HEK293 (cell line): ENCODE measurements at regions not wholly inside any gene's neighbourhood (a gene's known extent, or its start where the extent isn't known, plus 50 kb on each side); places are given as distances from the start of the nearest gene placed in this dataset.

Experiments
- CTCF ChIP-seq: fragments of 450-650 bp; formaldehyde crosslinking; IDR thresholded peaks from 2 replicates; pipeline ENCODE4 v1.5.1; 2016; ENCODE audit warnings: missing biosample characterization, missing genetic modification characterization
- HIC1 ChIP-seq: fragments of 450-650 bp; formaldehyde crosslinking; IDR thresholded peaks from 2 replicates; pipeline ENCODE4 v1.5.1; 2016; ENCODE audit warnings: missing biosample characterization, missing genetic modification characterization
- HOXC10 ChIP-seq: sonication (generic); formaldehyde crosslinking; IDR thresholded peaks from 2 replicates; pipeline ENCODE4 v1.8.1; 2023; ENCODE audit warnings: mild to moderate bottlenecking, missing genetic modification reagents
- MEIS1 ChIP-seq: sonication (generic); formaldehyde crosslinking; IDR thresholded peaks from 2 replicates; pipeline ENCODE4 v1.8.1; 2022; ENCODE audit warnings: missing genetic modification reagents, mild to moderate bottlenecking, borderline replicate concordance
- PRDM4 ChIP-seq: fragments of 450-650 bp; formaldehyde crosslinking; IDR thresholded peaks from 2 replicates; pipeline ENCODE4 v1.5.1; 2017; ENCODE audit warnings: missing biosample characterization, missing genetic modification characterization
- YY1 ChIP-seq: fragments of 450-650 bp; formaldehyde crosslinking; IDR thresholded peaks from 2 replicates; pipeline ENCODE4 v1.5.1; 2018; ENCODE audit warnings: missing biosample characterization, missing genetic modification characterization
- ZBTB44 ChIP-seq: fragments of 450-650 bp; IDR thresholded peaks from 2 replicates; pipeline ENCODE4 v1.5.1; 2018; ENCODE audit warnings: missing biosample characterization, mild to moderate bottlenecking, missing genetic modification characterization
- ZNF121 ChIP-seq: fragments of 450-650 bp; formaldehyde crosslinking; IDR thresholded peaks from 2 replicates; pipeline ENCODE4 v1.5.1; 2016; ENCODE audit warnings: missing biosample characterization, missing genetic modification characterization
- ZNF274 ChIP-seq, 2 experiments: fragments of 200-500 bp in 1 of 2; fragments of 450-650 bp in 1 of 2; sonication (Bioruptor generic) in 1 of 2; formaldehyde crosslinking in 1 of 2; IDR thresholded peaks; 2 replicates each; pipeline versions ENCODE4 v1.5.1 to v1.6.1; 2014 to 2016; ENCODE audit warnings: borderline replicate concordance in 1 of 2, inconsistent platforms in 1 of 2, low read length in 1 of 2, missing biosample characterization in 1 of 2, missing genetic modification characterization in 1 of 2
- ZNF626 ChIP-seq: fragments of 450-650 bp; sonication (Bioruptor Pico); formaldehyde crosslinking; IDR thresholded peaks from 2 replicates; pipeline ENCODE4 v1.5.1; 2018; ENCODE audit warnings: missing biosample characterization, missing genetic modification characterization, inconsistent platforms
- ZSCAN5A ChIP-seq: fragments of 450-650 bp; formaldehyde crosslinking; IDR thresholded peaks from 2 replicates; pipeline ENCODE4 v1.5.1; 2016; ENCODE audit warnings: missing biosample characterization, missing genetic modification characterization

- no peak for TF ChIP-seq YY1
- TF ChIP-seq ZNF626 (tag by site-specific recombination), result no peak
- TF ChIP-seq HIC1 (tag by site-specific recombination), result no peak
- no peak for TF ChIP-seq ZNF274 (IDR thresholded peaks at IDR 0.05; ENCODE audit: low read length)
- TF ChIP-seq ZNF274 (tag by site-specific recombination; IDR thresholded peaks at IDR 0.05; ENCODE audit: borderline replicate concordance), result no peak
- TF ChIP-seq CTCF, result no peak
- no peak for TF ChIP-seq ZSCAN5A
- TF ChIP-seq MEIS1 (CRISPR knock-in tag), result no peak
- no peak for TF ChIP-seq HOXC10
- no peak for TF ChIP-seq PRDM4
- no peak for TF ChIP-seq ZNF121 (tag by site-specific recombination)
- no peak for TF ChIP-seq ZBTB44 (tag by site-specific recombination)
Observed at GRCh38 chr11:101342307-101342706, 212.7 kb upstream of the PGR start.
